DMS53 (cell line): ENCODE measurements at regions not wholly inside any gene's neighbourhood (a gene's known extent, or its start where the extent isn't known, plus 50 kb on each side); places are given as distances from the start of the nearest gene placed in this dataset.
A peak's percentile ranks its signal among the peaks of the same experiment; 100 is the strongest.
"Not testable (repeated sequence)": the region's sequence is repeated elsewhere in the genome, so short reads cannot be mapped to it uniquely, and the experiment has no call there.

ENCODE experiments used
- DNase-seq: peaks from one replicate; lab custom pipeline; 2025; lab: John Stamatoyannopoulos, UW

GRCh38 chr14:95818581-95818980 is 58.1 kb upstream of the TUNAR start:
- no peak for DNase-seq

GRCh38 chr14:95817271-95817670 is 59.4 kb upstream of the TUNAR start:
- DNase-seq, result peak; percentile 69

- DNase-seq, result peak; percentile 31
These were observed 60.1 kb upstream of the TUNAR start for GRCh38 chr14:95816539-95816938.

GRCh38 chr14:95815226-95815690 is 61.4 kb upstream of the TUNAR start:
- DNase-seq, result no peak

GRCh38 chr14:95814363-95815225 is 62.0 kb upstream of the TUNAR start:
- no peak for DNase-seq

- DNase-seq, result no peak
These were observed 64.8 kb upstream of the TUNAR start for GRCh38 chr14:95811813-95812212.

- DNase-seq, result no peak
These were observed 68.3 kb upstream of the TUNAR start for GRCh38 chr14:95808371-95808770.

- no peak for DNase-seq
These were observed 79.8 kb upstream of the TUNAR start for GRCh38 chr14:95796788-95797187.

- DNase-seq, result no peak
These were observed 74.0 kb upstream of the TCL1A start for GRCh38 chr14:95787941-95788340.

GRCh38 chr14:95786566-95786965 is 72.6 kb upstream of the TCL1A start:
- DNase-seq, result no peak

GRCh38 chr14:95784137-95784536 is 70.2 kb upstream of the TCL1A start:
- peak; percentile 24 for DNase-seq

- no peak for DNase-seq
These were observed 63.0 kb upstream of the TCL1A start for GRCh38 chr14:95776798-95777534.

GRCh38 chr14:95774265-95775160 is 60.6 kb upstream of the TCL1A start:
- DNase-seq, result peak; percentile 83

- peak; percentile 65 for DNase-seq
These were observed 56.9 kb upstream of the TCL1A start for GRCh38 chr14:95770777-95771176.

GRCh38 chr14:95769976-95770375 is 56.1 kb upstream of the TCL1A start:
- no peak for DNase-seq

GRCh38 chr14:95769431-95769830 is 55.5 kb upstream of the TCL1A start:
- not testable (repeated sequence) for DNase-seq

GRCh38 chr14:95765051-95765450 is 51.1 kb upstream of the TCL1A start:
- DNase-seq, result no peak

- no peak for DNase-seq
These were observed 50.0 kb upstream of the TCL1A start for GRCh38 chr14:95763875-95764274.
